ENCODE measurements at regions not wholly inside any gene's neighbourhood (a gene's known extent, or its start where the extent isn't known, plus 50 kb on each side); places are given as distances from the start of the nearest gene placed in this dataset.
A peak's percentile ranks its signal among the peaks of the same experiment; 100 is the strongest.
"Not testable (repeated sequence)": the region's sequence is repeated elsewhere in the genome, so short reads cannot be mapped to it uniquely, and the experiment has no call there.

DNA sequence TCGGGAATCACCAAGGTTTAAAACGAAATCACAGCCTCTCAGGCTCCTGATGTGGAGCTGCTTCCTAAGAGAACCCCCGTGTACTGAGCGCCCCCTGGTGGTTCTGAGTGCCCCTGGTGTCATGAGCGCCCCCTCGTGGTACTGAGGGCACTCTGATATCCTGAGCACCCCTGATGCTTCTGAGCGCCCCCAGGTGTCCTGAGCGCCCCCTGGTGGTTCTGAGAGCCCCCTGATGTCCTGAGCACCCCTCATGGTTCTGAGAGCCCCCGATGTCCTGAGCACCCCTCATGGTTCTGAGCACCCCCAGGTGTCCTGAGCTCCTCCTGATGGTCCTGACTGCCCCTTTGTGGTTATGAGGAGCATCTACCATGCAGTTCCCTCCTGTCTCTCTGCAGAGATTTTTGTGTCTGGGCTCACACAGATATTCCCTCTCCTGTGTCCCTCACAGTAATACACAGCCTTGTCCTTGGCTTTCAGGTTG is 1092.1 kb downstream of the TMEM121 start:
- Mint-ChIP-seq H3K27me3 (peaks cover 42% of the 10 kb centered on the region), H3K4me1 (peaks cover 21% of the 10 kb centered on the region)
- H3K36me3 Mint-ChIP-seq (ENCODE audit: low read depth); H3K4me3 Mint-ChIP-seq; H3K9me3 Mint-ChIP-seq; H3K27ac Mint-ChIP-seq: not testable (repeated sequence)
- POLR2A ChIA-PET: interaction anchor here (0.6 kb wide), 1 partner anchor 1304 kb away, joined by 3 read pairs; no protein-coding TSS in a partner anchor
- CTCF ChIA-PET: interaction anchor here (0.5 to 1.8 kb wide), 25 partner anchors 9 to 240 kb away, joined by 3 to 34 read pairs (median 4); no protein-coding TSS in a partner anchor
- peak; percentile 93 for DNase-seq

DNA sequence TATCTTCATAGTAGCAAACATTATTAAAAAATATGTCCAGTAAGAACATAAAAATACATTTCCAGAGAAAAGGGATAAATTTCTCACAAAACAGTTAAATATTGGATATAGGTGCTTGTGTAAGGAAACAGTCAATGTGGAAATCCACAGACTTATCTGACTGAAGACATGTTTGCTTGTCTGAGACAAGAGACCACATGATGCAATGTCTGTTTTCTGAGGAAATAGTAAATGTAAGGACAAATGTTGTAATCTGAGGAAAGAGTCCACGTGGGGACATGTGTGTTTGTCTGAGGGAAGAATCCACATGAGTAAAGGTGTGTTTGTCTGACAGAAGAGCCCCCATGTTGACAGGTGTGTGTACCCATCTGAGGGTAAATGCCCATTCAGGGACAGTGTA is 1093.2 kb downstream of the TMEM121 start:
- peaks cover 49% of the 10 kb centered on the region for H3K27me3 Mint-ChIP-seq
- peaks cover 20% of the 10 kb centered on the region for H3K4me1 Mint-ChIP-seq
- no peak overlapping the region for H3K27ac Mint-ChIP-seq
- H3K36me3 Mint-ChIP-seq (ENCODE audit: low read depth): no peaks in the 10 kb centered on the region
- H3K4me3 Mint-ChIP-seq: no peak overlapping the region
- POLR2A ChIA-PET: no interaction called here
- H3K9me3 Mint-ChIP-seq: no peaks in the 10 kb centered on the region
- no peak for DNase-seq
- CTCF ChIA-PET: interaction anchor here (1.2 to 2.3 kb wide), 6 partner anchors 8 to 183 kb away, joined by 3 to 9 read pairs (median 4); no protein-coding TSS in a partner anchor

- CTCF ChIA-PET: interaction anchor here (0.6 to 2.3 kb wide), 11 partner anchors 8 to 203 kb away, joined by 3 to 9 read pairs (median 4); no protein-coding TSS in a partner anchor
Measured at GRCh38 chr14:106620368-106620767, 1094.0 kb downstream of the TMEM121 start.

DNA sequence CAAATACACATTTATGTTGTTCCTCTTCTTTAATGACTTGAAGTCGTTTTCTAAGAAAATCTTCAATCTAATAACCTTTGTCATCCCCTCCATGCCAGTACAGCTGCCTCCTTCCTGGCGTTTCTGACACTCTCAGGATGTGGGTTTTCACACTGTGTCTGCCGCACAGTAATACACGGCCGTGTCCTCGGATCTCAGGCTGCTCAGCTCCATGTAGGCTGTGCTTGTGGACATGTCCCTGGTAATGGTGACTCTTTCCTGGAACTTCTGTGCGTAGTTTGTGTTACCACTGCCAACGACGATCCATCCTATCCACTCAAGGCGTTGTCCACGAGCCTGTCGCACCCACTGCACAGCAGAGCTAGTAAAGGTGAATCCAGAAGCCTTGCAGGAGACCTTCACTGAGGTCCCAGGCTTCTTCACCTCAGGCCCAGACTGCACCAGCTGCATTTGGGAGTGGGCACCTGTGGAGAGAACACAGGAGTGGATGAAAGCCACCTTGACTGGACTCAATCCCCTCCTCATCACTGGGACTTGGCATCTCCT is 1095.9 kb downstream of the TMEM121 start:
- CTCF ChIA-PET: interaction anchor here (0.9 to 1.3 kb wide), 3 partner anchors 10 to 42 kb away, joined by 3 to 7 read pairs (median 5); no protein-coding TSS in a partner anchor
- DNase-seq: peak; percentile 68
- Mint-ChIP-seq H3K36me3 (ENCODE audit: low read depth) (no peaks in the 10 kb centered on the region), H3K4me3 (no peak overlapping the region), H3K27ac (no peak overlapping the region), H3K9me3 (no peaks in the 10 kb centered on the region), H3K27me3 (peaks cover 55% of the 10 kb centered on the region), H3K4me1 (peaks cover 25% of the 10 kb centered on the region)
- POLR2A ChIA-PET: no interaction called here

More at GRCh38 chr14:106620368-106620767, 1094.0 kb downstream of the TMEM121 start:
- Mint-ChIP-seq H3K9me3 (no peaks in the 10 kb centered on the region), H3K4me1 (peaks cover 20% of the 10 kb centered on the region), H3K36me3 (ENCODE audit: low read depth) (no peaks in the 10 kb centered on the region), H3K27ac (no peak overlapping the region), H3K4me3 (no peak overlapping the region), H3K27me3 (peaks cover 51% of the 10 kb centered on the region)
- POLR2A ChIA-PET: no interaction called here
- DNase-seq: no peak

GRCh38 chr14:106625186-106625585 is 1098.8 kb downstream of the TMEM121 start:
- ChIA-PET CTCF (interaction anchor here (1.0 kb wide), 1 partner anchor 13 kb away, joined by 3 read pairs; no protein-coding TSS in a partner anchor), POLR2A (no interaction called here)
- Mint-ChIP-seq H3K9me3 (no peaks in the 10 kb centered on the region), H3K27me3 (peaks cover 67% of the 10 kb centered on the region), H3K4me3 (no peak overlapping the region), H3K4me1 (peaks cover 26% of the 10 kb centered on the region), H3K27ac (no peak overlapping the region), H3K36me3 (ENCODE audit: low read depth) (no peaks in the 10 kb centered on the region)
- DNase-seq: no peak

GRCh38 chr14:106626469-106626868 is 1100.1 kb downstream of the TMEM121 start:
- DNase-seq, POLR2A ChIA-PET: not testable (repeated sequence)

GRCh38 chr14:106626942-106627588 is 1100.7 kb downstream of the TMEM121 start:
- H3K4me3 Mint-ChIP-seq; H3K36me3 Mint-ChIP-seq (ENCODE audit: low read depth); POLR2A ChIA-PET; H3K9me3 Mint-ChIP-seq; H3K27ac Mint-ChIP-seq: not testable (repeated sequence)
- Mint-ChIP-seq H3K27me3 (peaks cover 63% of the 10 kb centered on the region), H3K4me1 (peaks cover 20% of the 10 kb centered on the region)
- CTCF ChIA-PET: interaction anchor here (0.6 to 1.8 kb wide), 9 partner anchors 8 to 615 kb away, joined by 3 to 9 read pairs (median 3); no protein-coding TSS in a partner anchor
- peak; percentile 79 for DNase-seq

More at GRCh38 chr14:106626469-106626868, 1100.1 kb downstream of the TMEM121 start:
- H3K4me1 Mint-ChIP-seq: peaks cover 25% of the 10 kb centered on the region
- peaks cover 66% of the 10 kb centered on the region for H3K27me3 Mint-ChIP-seq
- H3K27ac Mint-ChIP-seq; H3K9me3 Mint-ChIP-seq; H3K36me3 Mint-ChIP-seq (ENCODE audit: low read depth); H3K4me3 Mint-ChIP-seq: not testable (repeated sequence)
- CTCF ChIA-PET: interaction anchor here (0.6 to 1.8 kb wide), 8 partner anchors 8 to 615 kb away, joined by 3 to 9 read pairs (median 3); no protein-coding TSS in a partner anchor

DNA sequence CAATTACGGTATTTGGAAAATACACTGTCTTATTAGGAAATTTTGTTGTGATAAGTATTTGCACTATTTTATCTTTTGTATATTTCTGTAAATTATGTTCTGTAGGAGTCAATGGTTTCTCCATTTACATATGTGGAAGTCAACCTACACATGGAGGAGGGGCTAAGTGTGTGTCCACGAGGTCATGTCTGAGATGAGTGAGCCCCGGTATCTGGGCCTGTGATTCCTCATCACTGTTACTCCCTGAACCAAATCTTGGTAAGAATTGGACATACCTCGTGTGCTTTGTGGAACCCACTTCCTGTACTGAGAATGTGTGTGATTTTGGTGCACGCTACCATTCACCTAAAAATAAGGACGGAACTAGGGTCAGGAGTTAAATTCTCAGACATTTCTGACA is 1105.5 kb downstream of the TMEM121 start:
- Mint-ChIP-seq H3K27me3 (peaks cover 49% of the 10 kb centered on the region), H3K27ac (no peak overlapping the region)

DNA sequence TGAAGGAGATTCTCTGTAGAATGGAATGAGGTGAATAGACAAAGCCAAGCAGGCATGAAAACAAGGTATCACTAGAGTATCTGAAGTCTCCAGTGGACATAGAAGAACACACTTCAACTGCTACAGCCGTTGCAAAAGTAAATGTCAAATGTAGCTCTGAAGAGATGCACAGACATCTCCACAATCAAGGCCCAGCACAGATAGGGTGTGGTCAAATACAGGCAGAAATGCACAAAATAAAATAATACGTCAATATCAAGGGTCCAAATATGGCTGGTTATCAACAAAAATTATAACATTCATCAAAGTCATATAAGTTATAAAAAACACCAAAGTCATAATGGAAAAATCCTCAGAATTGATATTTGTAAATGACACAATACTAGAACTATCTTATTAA is 1107.3 kb downstream of the TMEM121 start:
- no peaks in the 10 kb centered on the region for H3K36me3 Mint-ChIP-seq (ENCODE audit: low read depth)
- H3K4me1 Mint-ChIP-seq: peaks cover 3% of the 10 kb centered on the region
- no peak overlapping the region for H3K27ac Mint-ChIP-seq
- no peaks in the 10 kb centered on the region for H3K9me3 Mint-ChIP-seq
- H3K27me3 Mint-ChIP-seq: peaks cover 40% of the 10 kb centered on the region
- ChIA-PET POLR2A (no interaction called here), CTCF (interaction anchor here (1.1 kb wide), 1 partner anchor 216 kb away, joined by 3 read pairs; no protein-coding TSS in a partner anchor)
- H3K4me3 Mint-ChIP-seq: no peak overlapping the region
- no peak for DNase-seq

More for the DNA sequence above, 1105.5 kb downstream of the TMEM121 start:
- ChIA-PET POLR2A (no interaction called here), CTCF (interaction anchor here (1.0 to 1.6 kb wide), 3 partner anchors 10 to 31 kb away, joined by 3 to 5 read pairs (median 5); no protein-coding TSS in a partner anchor)
- H3K4me1 Mint-ChIP-seq: peaks cover 8% of the 10 kb centered on the region
- no peaks in the 10 kb centered on the region for H3K9me3 Mint-ChIP-seq
- DNase-seq: no peak
- no peaks in the 10 kb centered on the region for H3K36me3 Mint-ChIP-seq (ENCODE audit: low read depth)
- H3K4me3 Mint-ChIP-seq: no peak overlapping the region

GRCh38 chr14:106635569-106635968 is 1109.2 kb downstream of the TMEM121 start:
- H3K9me3 Mint-ChIP-seq: no peaks in the 10 kb centered on the region
- ChIA-PET POLR2A (no interaction called here), CTCF (interaction anchor here (0.9 to 1.8 kb wide), 3 partner anchors 9 to 17 kb away, joined by 3 to 5 read pairs (median 3); no protein-coding TSS in a partner anchor)
- peaks cover 3% of the 10 kb centered on the region for H3K4me1 Mint-ChIP-seq
- H3K36me3 Mint-ChIP-seq (ENCODE audit: low read depth): no peaks in the 10 kb centered on the region
- no peak overlapping the region for H3K27ac Mint-ChIP-seq
- DNase-seq: no peak
- no peak overlapping the region for H3K4me3 Mint-ChIP-seq
- peaks cover 27% of the 10 kb centered on the region for H3K27me3 Mint-ChIP-seq

GRCh38 chr14:106638786-106639452 is 1112.5 kb downstream of the TMEM121 start:
- POLR2A ChIA-PET; H3K27ac Mint-ChIP-seq; H3K4me3 Mint-ChIP-seq; H3K4me1 Mint-ChIP-seq; H3K36me3 Mint-ChIP-seq (ENCODE audit: low read depth); H3K9me3 Mint-ChIP-seq: not testable (repeated sequence)
- H3K27me3 Mint-ChIP-seq: peaks cover 19% of the 10 kb centered on the region
- CTCF ChIA-PET: interaction anchor here (0.7 to 1.8 kb wide), 6 partner anchors 8 to 25 kb away, joined by 3 to 6 read pairs (median 4); no protein-coding TSS in a partner anchor
- DNase-seq: peak; percentile 59

GRCh38 chr14:106642090-106642489 is 1115.7 kb downstream of the TMEM121 start:
- ChIA-PET CTCF (no interaction called here), POLR2A (no interaction called here)
- Mint-ChIP-seq H3K27ac (no peak overlapping the region), H3K4me1 (peaks cover 2% of the 10 kb centered on the region), H3K27me3 (peaks cover 19% of the 10 kb centered on the region), H3K9me3 (no peaks in the 10 kb centered on the region), H3K36me3 (ENCODE audit: low read depth) (no peaks in the 10 kb centered on the region), H3K4me3 (no peak overlapping the region)
- no peak for DNase-seq

GRCh38 chr14:106642971-106643370 is 1116.6 kb downstream of the TMEM121 start:
- H3K27me3 Mint-ChIP-seq: peaks cover 22% of the 10 kb centered on the region
- H3K4me1 Mint-ChIP-seq; DNase-seq; H3K4me3 Mint-ChIP-seq; H3K27ac Mint-ChIP-seq; POLR2A ChIA-PET; H3K36me3 Mint-ChIP-seq (ENCODE audit: low read depth); H3K9me3 Mint-ChIP-seq: not testable (repeated sequence)
- CTCF ChIA-PET: interaction anchor here (1.5 kb wide), 1 partner anchor 19 kb away, joined by 5 read pairs; no protein-coding TSS in a partner anchor
